Inferior parietal cortex (tissue), 1 donor: ENCODE measurements at regions not wholly inside any gene's neighbourhood (a gene's known extent, or its start where the extent isn't known, plus 50 kb on each side); places are given as distances from the start of the nearest gene placed in this dataset.
A peak's percentile ranks its signal among the peaks of the same experiment; 100 is the strongest.
"Not testable (repeated sequence)": the region's sequence is repeated elsewhere in the genome, so short reads cannot be mapped to it uniquely, and the experiment has no call there.

Experiments used
- DNase-seq: peaks from one replicate; pipeline ENCODE4 v3.0.0-alpha.2; 2016; ENCODE audit errors: extremely low spot score

DNA sequence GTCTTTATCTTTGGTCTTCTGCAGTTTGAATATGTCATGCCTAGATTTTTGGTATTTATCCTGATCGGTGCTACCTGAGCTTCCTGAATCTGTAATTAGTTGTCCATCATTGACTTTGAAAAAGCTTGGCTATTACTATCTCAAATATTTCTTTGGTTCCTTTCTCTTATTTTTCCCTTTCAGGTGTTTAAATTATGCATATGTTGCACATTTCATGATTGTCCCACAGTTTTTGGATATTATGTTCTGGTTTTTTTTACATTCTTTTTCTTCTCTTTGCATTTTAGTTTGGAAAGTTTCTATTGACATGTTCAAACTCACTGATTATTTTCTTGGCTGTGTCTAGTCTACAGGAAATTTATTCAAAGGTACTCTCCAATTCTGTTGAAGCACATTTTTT lies 840.3 kb upstream of the LRRC4C start:
- no peak for DNase-seq

DNA sequence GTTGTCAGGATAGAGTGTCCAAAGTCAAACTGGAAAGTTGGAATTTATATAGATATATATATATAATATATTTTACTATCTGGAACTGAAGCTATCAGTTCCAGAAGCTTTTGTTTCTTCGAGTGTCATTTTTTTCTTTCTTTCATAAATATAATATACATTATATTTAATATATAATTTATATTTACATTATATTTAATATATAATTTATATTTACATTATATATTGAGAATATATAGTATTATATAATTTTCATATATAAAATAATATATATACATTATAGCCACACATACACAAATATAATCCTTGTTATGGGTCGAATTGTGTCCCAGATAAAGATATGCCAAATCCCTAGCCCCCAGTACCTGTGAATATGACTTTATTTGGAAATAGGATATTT lies 842.3 kb upstream of the LRRC4C start:
- no peak for DNase-seq

DNA sequence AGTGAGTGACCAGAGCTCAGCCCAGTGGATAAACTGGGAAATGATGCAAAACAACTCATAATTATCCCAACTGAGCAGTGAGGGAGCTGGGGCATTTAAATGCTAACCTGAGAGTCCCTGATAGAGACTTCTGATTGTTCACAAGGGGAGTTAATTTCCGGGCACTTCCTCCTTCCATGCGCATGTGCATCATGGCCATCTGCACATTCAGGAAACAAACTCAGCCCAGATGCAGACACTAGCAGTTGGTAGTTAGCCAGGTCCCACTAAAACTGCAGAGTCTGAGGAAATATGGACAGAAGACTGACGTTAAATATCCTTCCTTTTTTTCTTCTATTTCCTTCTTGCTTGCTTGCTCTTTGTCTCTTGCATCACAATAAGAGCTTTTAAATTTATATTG lies 852.1 kb upstream of the LRRC4C start:
- no peak for DNase-seq

DNA sequence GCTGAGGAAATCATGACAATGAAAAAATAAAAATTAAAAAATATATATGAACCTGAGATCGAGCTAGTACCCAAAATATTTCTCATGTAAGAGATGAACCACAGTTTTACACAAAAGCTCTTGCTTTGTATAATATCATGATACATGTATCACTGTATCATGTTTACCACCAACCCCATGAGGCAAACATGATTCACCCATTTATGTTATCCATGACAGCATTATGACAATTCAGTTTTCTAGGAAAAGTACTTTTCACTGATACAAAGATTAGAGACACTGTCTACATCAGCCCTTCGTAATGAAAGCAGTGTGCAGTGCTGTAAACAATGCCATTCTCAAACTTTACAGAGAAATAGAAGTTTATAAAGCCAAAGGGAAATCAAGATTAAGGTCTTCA lies 852.5 kb upstream of the LRRC4C start:
- no peak for DNase-seq

DNA sequence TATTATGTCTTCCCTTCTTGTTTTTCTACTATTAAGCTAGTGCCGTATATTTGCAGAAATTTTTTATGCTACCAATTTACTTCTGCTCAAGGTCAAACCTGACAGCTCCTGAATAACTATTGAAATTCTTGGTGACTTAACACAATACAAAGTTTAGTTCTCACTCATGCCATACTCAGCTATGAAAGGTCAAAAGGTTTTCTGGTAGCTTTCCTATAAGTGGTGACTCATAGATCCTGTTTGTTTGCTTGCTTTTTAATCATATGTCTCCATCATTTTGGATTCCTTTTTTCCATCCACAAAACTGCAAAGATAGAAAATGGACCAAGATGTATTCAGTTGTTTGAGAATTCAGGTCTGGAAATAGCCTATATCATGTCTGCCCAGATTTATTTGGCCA lies 855.8 kb upstream of the LRRC4C start:
- DNase-seq, result no peak

DNA sequence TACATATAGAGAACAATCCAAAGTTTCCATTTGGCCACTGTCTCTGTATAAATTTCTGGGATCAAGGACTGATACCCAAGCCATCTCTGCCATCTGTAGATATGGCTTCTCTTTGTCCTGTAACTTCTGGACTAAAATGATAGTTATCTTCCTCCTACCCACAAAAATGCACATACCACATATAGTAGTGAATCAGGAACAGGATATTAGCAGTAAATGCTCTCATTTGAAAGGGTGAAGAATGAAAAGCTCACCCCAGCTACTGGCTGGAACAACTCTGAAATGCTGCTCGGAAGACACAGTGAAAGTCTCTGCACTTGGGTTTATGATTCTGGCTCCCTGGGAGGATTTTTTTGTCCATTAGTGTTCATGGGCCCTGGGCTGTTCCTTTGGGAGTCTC lies 856.4 kb upstream of the LRRC4C start:
- DNase-seq, result no peak

DNA sequence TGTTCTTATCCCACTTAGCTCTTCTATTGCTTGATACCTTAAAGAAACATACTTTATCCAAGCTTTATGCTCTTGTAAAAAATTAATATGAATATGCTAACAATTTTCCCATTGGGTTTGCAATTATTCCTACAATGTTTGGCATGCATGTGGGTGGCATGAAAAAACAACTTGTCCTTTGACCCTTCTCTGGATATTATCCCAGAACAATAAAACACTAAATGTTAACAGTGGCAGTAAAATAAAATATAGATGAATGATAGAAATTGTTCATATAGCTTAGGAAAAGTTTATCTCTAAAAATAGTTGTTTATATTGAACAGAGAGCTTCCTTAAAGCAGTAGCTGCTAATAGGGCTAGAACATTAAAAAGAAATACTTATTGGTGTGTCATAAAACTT lies 860.5 kb upstream of the LRRC4C start:
- no peak for DNase-seq

DNA sequence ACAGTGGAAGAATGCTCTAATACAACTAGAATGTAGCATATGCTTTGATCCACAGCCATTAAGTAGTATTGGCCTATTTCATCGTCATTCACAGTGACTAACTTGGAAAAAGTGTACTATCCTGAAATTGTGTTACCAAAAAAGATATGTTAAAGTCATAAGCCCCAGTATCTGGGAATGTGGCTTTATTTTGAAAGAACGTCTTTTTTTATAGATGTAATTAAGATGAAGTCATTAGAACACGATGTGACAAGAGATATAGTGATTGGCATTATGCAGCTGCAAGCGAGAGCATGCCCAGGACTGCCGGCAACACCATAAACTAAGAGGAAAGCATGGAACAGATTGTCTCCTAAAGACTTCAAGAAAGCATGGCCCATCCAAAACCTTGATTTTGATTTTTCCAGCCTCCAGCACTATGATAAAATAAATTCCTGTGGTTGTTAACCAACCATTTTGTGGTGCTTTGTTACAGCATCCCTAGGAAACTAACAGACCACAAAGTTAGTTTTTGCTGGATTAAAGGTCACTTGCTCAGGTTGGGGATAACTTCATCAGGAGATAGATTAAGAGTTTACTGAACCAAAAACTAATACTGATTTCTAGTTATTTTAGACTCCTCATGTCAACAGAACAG lies 870.6 kb upstream of the LRRC4C start:
- no peak for DNase-seq

DNA sequence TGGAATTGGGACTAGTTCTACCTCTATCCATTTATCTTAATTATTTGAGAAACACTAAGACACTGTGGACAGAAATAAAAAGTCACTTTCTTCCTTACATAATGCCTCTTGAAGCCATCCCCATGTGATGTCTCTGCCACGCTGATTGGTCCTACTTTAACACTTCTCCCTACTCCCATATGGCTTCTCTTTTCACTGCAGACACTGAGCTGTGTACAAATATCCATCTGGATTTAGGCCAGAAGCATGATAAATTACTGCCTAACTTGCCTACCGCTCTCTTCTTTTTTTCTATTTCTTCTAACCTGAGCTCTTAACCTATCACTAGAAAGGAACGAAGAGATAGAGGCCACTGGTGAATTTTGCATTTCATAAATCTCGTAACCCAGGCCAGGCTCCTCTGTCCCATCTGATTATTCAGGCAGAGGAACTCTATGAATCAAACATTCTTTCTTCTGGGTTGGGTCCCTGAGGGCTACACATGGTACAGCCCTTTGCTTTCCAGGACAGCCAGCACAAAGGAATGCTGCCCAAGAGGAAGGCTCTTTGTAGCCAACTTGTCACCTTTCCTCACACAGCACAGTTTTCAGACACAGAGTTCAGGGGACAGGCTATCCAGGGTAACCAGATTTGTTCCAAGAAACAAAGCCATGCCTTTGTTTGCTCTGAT lies 878.5 kb upstream of the LRRC4C start:
- peak; percentile 2 for DNase-seq

DNA sequence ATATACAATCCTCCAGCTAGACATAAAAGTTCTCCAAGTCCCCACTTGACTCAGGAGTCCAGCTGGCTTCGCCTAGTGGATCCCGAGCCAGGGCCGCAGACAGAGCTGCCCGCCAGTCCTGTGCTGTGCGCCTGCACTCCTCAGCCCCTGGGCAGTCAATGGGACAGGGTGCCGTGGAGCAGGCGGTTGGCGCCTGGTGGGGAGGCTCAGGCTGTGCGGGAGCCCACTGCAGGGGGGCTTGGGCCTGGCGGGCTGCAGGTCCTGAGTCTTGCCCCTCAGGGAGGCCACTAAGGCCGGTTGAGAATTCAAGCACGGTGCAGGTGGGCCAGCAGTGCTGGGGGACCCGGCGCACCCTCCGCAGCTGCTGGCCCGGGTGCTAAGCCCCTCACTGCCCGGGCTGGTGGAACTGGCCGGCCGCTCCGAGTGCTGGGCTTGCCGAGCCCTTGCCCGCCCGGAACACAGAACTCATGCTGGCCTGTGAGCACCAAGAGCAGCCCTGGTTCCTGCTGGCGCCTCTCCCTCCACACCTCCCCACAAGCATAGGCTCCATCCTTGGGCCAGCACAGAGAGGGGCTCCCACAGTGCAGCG lies 884.8 kb upstream of the LRRC4C start:
- no peak for DNase-seq

DNA sequence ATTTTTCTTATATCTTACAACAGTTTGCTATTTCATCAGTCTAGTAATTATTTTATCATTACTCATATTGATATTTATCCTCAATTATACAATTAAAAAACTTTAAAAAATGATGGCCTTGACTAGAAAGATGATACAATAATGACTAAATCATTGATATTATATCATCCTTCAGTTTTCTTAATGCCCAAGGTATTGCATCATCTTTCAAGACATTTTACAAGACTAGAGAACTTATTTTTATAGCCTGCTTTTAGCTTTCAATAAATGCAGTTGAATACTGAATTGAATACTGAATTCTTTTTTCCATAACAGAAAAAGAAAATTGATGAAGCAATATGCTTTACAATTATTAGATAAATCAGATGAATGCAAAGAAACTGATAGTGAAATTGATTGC lies 886.5 kb upstream of the LRRC4C start:
- no peak for DNase-seq

DNA sequence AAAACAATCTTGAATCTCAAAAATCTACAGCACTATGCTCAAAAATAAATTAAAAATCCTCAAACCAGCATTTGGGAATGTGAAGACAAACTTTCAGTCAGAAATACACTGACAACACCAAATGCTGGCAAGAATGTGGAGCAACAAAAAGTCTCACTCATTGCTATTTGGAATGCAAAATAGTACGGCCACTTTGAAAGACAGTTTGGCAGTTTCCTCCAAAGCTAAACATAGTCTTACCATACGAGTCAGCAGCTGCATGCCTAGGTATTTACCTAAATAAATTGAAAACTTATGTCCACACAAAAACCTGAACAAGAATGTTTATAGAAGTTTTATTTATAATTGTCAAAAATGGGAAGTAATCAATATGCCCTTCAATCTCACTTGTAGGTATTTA lies 904.2 kb upstream of the LRRC4C start:
- no peak for DNase-seq

DNA sequence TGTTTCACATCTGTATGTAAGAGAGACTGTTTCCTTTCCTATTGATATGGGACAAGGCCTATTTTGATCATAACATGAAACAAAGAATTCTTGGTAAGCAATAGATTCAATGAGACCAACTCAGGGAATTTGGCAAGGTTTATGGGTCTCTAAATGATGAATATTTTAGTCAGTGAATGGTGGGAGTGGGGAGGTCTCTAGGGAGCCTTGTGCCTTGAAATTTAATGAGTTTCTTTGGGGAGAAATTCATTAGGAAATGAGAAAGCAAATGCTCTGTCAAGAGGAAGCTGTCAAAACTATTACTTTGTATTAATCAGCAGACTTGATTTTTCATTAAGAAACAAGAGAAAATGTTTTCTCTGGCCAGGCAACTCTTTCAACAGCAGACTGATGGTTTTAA lies 921.7 kb upstream of the API5 start:
- no peak for DNase-seq

DNA sequence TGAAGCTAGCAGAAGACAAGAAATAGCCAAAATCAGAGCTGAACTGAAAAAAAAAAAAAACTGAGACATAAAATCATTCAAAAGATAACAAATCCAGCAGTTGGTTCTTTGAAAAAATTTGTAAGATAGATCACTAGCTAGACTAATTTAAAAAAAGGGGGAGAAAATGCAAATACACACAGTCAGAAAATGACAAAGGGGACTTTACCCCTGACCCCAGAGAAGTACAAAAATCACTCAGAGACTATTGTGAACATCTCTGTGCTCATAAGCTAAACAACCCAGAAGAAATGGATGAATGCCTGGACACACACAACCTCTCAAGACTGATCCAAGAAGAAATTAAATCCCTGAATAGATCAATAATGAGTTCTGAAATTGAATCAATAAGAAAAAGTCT lies 914.3 kb upstream of the API5 start:
- DNase-seq, result no peak

DNA sequence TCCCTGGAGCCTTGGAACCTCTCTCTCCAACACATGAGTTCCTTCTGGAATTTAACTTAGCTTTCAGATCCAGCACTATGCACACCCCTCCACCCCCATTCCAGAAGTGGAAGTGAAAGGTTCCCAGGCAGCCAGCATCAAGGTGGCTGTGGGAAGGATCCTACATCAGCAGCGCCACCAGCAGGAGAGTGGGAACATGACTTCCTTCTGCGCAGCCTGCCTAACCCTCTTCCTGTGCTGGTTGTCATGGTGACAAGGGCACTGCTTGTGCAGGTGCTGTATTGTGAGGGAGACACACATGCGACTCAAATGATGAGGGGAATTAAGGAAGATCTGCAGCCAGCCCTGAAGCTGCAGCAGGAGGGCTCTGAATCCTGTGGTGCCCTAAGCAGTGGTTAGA lies 904.5 kb upstream of the API5 start:
- peak; percentile 38 for DNase-seq

DNA sequence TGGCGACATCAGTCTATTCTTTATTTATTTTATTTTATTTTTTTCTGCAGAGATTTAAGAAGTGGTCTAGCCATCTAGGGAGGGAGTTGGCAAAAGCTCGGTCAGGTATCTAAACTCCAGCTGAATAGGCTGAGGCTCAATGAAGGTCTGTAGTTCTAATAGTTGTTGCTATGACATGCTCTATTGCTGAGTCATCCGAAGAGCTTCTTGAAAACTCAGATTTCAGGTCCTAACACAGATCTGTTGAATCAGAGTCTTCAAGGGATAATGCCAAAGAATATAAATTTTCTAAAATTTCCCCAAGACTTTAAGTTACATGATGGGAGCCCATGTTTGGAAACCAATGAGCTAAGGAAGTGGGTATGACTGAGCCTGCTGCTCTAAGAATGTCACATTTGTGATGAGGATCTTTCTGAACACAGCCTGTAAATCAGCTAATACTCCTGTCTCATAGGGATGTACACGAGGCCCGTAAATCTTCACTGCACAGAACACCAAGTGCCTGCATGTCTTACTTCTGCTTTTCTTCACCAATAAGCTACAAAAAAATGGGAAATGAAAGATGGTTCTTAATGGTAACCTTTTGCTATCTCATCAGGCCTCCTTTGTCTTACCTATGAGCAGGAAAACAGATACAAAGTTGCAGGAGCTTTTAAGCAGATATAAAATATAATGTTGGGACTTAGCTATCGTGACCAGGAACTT lies 901.4 kb upstream of the API5 start:
- no peak for DNase-seq

DNA sequence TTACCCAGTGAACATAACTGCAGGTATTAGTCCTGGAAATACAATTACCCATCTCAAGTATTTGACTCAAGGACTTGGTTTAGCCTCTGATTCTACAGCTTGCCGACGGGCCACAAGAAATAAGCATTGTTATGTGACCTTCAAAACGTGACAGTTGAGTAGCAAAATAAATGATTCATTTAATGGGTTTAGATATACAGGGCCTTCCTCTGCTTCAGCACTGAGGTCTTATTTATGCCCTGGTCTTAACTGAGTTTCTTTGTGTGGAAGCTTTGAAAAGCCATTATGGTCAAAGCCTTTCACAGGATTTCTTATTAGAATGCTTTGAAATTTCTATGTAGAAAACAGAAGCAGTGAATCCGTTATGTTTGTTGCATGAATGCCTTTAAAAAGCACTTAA lies 899.2 kb upstream of the API5 start:
- no peak for DNase-seq

DNA sequence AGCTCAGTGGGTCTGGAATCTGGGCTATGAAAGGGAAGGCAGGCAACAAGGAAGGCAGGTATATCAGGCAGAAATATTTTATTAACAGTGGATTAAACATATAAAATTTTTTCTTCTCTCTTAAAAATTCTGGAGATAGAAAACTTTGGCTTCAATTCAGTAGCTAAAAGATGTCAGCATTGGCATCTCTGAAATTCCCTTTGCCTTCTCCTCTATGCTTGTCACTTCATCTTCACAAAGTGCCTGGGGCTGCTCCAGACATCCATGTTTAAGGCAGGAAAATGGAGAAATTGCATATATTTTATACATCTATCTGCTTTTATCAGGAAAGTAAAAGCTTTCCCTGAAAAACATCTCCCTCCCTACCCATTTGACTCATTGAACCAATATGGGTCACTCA lies 894.1 kb upstream of the API5 start:
- no peak for DNase-seq

DNA sequence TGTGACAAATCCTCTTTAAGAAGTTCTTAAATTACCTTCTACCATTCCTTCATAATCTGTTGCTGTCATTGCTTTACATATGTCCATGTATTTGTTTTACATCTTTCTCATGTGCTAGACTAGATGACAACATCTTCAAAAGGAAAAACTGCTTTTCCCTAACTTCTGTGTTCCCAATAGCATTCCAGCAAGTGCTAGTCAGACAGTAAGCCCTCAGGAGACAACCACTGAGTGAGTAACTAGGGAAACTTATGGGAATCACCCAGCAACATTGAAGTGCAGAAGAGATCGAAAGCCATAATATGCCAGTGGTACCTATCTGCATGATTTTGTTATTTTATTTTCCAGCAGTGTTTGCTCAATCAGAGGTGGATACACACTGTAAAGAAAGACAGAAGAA lies 889.7 kb upstream of the API5 start:
- no peak for DNase-seq

DNA sequence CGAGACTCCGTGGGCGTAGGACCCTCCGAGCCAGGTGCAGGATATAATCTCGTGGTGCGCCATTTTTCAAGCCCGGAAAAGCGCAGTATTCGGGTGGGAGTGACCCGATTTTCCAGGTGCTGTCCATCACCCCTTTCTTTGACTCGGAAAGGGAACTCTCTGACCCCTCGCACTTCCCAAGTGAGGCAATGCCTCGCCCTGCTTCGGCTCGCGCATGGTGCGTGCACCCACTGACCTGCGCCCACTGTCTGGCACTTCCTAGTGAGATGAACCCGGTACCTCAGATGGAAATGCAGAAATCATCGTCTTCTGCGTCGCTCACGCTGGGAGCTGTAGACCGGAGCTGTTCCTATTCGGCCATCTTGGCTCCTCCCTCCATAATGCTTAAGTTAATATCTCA lies 876.9 kb upstream of the API5 start:
- not testable (repeated sequence) for DNase-seq

DNA sequence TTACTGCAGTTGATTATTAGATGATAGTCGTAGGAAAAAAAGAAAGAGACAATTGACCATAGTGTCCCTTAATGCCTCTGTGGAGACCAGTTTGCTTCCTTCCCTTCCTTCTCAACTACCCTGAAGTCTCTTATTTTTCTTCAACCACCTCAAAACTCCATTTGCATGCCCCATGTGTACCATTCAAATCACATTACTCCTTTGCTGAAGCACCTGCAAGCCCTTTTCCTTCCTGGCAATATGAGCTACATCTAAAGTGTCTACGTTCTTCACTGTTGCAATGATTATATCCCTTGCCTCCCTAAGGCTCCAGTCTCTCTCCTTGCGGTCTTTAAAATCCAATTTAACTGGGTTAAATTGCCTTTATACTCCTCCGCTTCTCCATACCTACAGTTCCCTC lies 867.4 kb upstream of the API5 start:
- no peak for DNase-seq

DNA sequence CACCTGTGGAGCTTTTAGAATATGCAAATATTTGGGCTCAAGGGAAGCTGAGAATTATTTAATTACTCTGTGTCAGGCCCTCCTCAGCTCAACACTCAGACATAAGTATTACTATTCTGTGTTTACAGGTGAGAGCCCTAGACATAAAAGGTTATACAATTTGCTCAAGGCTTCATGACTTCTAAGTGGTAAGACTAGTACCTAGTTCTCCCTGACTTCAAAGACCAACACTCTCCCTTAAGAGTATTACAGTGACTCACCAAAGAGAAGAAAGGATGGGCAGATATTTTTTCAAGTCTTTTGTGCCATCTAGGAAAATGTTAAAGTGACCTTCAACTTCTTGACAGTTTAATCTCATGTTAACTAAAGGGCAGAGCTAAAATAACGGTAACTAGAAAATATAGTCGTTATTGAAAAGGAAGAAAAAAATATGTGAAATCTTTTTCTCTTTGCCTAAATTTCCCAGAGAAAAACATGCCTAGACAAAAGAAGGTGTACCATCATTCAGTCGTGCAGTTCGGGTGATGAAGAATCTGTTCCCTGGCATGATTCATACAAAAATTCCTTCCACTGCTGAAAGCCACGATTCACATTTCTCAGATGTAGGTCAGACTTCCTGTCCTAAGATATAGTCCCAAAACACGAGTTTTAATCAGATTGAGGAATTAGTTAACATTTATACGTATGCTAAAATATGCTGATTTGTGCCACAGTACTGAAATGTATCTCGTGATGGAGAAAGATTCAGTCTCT lies 849.1 kb upstream of the API5 start:
- no peak for DNase-seq
